HG02610 (cell line): ENCODE measurements at regions not wholly inside any gene's neighbourhood (a gene's known extent, or its start where the extent isn't known, plus 50 kb on each side); places are given as distances from the start of the nearest gene placed in this dataset.

Experiments
- ATAC-seq: cut with Tn5 transposase; IDR thresholded peaks from one replicate; pipeline ENCODE4 v1.9.1; 2021; ENCODE audit warnings: mild to moderate bottlenecking, moderate library complexity; ENCODE audit not compliant: unreplicated experiment

GRCh38 chr2:215889240-215889969 is 123.9 kb downstream of the MREG start:
- ATAC-seq = peak; percentile 80

- peak; percentile 39 for ATAC-seq
Observed at GRCh38 chr2:215888680-215889079, 124.7 kb downstream of the MREG start.

- ATAC-seq = no peak
Observed at GRCh38 chr2:215887303-215887702, 126.0 kb downstream of the MREG start.

- ATAC-seq = no peak
Observed at GRCh38 chr2:215886022-215886421, 127.3 kb downstream of the MREG start.

GRCh38 chr2:215885536-215885935 is 127.8 kb downstream of the MREG start:
- ATAC-seq = no peak

- no peak for ATAC-seq
Observed at GRCh38 chr2:215884451-215885087, 128.8 kb downstream of the MREG start.

GRCh38 chr2:215883799-215884198 is 129.6 kb downstream of the MREG start:
- peak; percentile 74 for ATAC-seq

GRCh38 chr2:215882689-215883088 is 130.7 kb downstream of the MREG start:
- ATAC-seq = no peak

- ATAC-seq = no peak
Observed at GRCh38 chr2:215881582-215881981, 131.8 kb downstream of the MREG start.

- ATAC-seq = peak; percentile 76
Observed at GRCh38 chr2:215880970-215881369, 132.4 kb downstream of the MREG start.

- no peak for ATAC-seq
Observed at GRCh38 chr2:215879977-215880940, 133.1 kb downstream of the MREG start.

- no peak for ATAC-seq
Observed at GRCh38 chr2:215879331-215879730, 134.0 kb downstream of the MREG start.

- ATAC-seq = no peak
Observed at GRCh38 chr2:215878476-215879063, 134.8 kb downstream of the MREG start.

- no peak for ATAC-seq
Observed at GRCh38 chr2:215876937-215877238, 136.5 kb downstream of the MREG start.

- no peak for ATAC-seq
Observed at GRCh38 chr2:215876139-215876936, 137.0 kb downstream of the MREG start.

- ATAC-seq = no peak
Observed at GRCh38 chr2:215874418-215874817, 138.9 kb downstream of the MREG start.

GRCh38 chr2:215870986-215871385 is 142.4 kb downstream of the MREG start:
- ATAC-seq = no peak

- no peak for ATAC-seq
Observed at GRCh38 chr2:215870088-215870490, 143.3 kb downstream of the MREG start.

GRCh38 chr2:215868846-215869543 is 144.4 kb downstream of the MREG start:
- ATAC-seq = no peak

- ATAC-seq = no peak
Observed at GRCh38 chr2:215866606-215867005, 146.7 kb downstream of the MREG start.
